ENCODE measurements at regions not wholly inside any gene's neighbourhood (a gene's known extent, or its start where the extent isn't known, plus 50 kb on each side); places are given as distances from the start of the nearest gene placed in this dataset.

DNA sequence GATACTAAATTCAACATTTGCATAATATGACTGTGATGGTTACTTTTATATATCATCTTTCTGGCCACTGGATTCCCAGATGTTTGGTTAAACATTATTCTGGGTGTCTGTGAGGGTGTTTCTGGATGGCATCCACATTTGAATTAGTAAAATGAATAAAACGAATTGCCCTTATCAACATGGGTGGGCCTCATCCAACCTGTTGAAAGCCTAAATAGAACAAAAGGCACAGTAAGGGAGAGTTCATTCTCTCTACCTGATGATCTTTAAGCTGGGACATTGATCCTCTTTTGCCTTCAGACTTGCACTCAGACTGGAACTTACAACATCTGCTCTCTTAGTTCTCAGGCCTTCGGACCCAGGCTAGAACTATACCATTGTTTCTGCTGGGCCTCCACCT, 57.6 kb downstream of the CD24 start:
- H3K79me2 ChIP-seq (ENCODE audit: insufficient read depth, low read length), result no peaks in the 10 kb centered on the region
- H3K23ac ChIP-seq (ENCODE audit: insufficient read length, low read depth, low read length), result no peak overlapping the region
- H4K20me1 ChIP-seq (ENCODE audit: control insufficient read depth, insufficient read depth, insufficient read length), result no peaks in the 10 kb centered on the region
- no peak overlapping the region for H2BK5ac ChIP-seq (ENCODE audit: insufficient read length, low read length)
- Mint-ChIP-seq H3K4me1 (peaks cover 4 to 7% of the 10 kb centered on the region in 2 experiments), H3K36me3 (ENCODE audit: insufficient read depth in 1 of 3, low read depth in 3 of 3) (peaks cover 1 to 11% (median 2%) of the 10 kb centered on the region in 3 experiments; a peak in 4 of 7 replicates), H3K27ac (no peak overlapping the region), H3K4me3 (no peak overlapping the region), H3K27me3 (ENCODE audit: low read depth) (no peaks in the 10 kb centered on the region), H3K9me3 (peaks cover 11 to 15% of the 10 kb centered on the region in 2 experiments)
- H3K4me2 ChIP-seq (ENCODE audit: insufficient read depth, insufficient read length, low read length), result no peak overlapping the region
- no peak overlapping the region for H2BK20ac ChIP-seq (ENCODE audit: low read depth, low read length, poor library complexity, severe bottlenecking)
- H3K23me2 ChIP-seq (ENCODE audit: insufficient read length, low read depth, low read length, poor library complexity, severe bottlenecking), result no peaks in the 10 kb centered on the region
- H4K5ac ChIP-seq (ENCODE audit: insufficient read length, low read depth, low read length), result no peak overlapping the region
- H2BK12ac ChIP-seq (ENCODE audit: insufficient read length, low read depth, low read length), result no peak overlapping the region
- H3K14ac ChIP-seq (ENCODE audit: insufficient read depth, low read length), result no peak overlapping the region
- H3K79me1 ChIP-seq (ENCODE audit: insufficient read depth, low read depth, low read length, poor library complexity, severe bottlenecking), result no peaks in the 10 kb centered on the region
- no peak overlapping the region for H4K91ac ChIP-seq (ENCODE audit: insufficient read length, low read depth, low read length)
- no peaks in the 10 kb centered on the region for H3K4me1 ChIP-seq (ENCODE audit: insufficient read depth, low read length)
- DNase-seq, result no peak
- no CpG with 5 or more reads among the region's 2 CpGs for WGBS (ENCODE audit: extremely low coverage, insufficient read length, low lambda C conversion rate)
- no peak overlapping the region for H2AK5ac ChIP-seq (ENCODE audit: insufficient read length, low read length)
- no peak overlapping the region for H3K18ac ChIP-seq (ENCODE audit: insufficient read length, low read depth, low read length)
- no peak overlapping the region for H2BK15ac ChIP-seq (ENCODE audit: low read depth, low read length)
- no peak overlapping the region for H3T11ph ChIP-seq (ENCODE audit: low read length)
- TF ChIP-seq CTCF (conservative IDR thresholded peaks at IDR 0.05), result no peak
- H3K4ac ChIP-seq (ENCODE audit: low read depth, low read length), result no peak overlapping the region
- H3K9ac ChIP-seq (ENCODE audit: extremely low read depth, insufficient read length, low read length), result no peak overlapping the region
- no peak overlapping the region for H2BK120ac ChIP-seq (ENCODE audit: low read depth, low read length, poor library complexity, severe bottlenecking)
- H3K27me3 ChIP-seq (ENCODE audit: insufficient read depth, low read length), result no peaks in the 10 kb centered on the region
- H4K8ac ChIP-seq (replicated peaks; ENCODE audit: insufficient read length, low read depth, low read length), result no peak overlapping the region
- no peak overlapping the region for H3K27ac ChIP-seq (ENCODE audit: insufficient read length, low read depth, low read length)
- H3K9me3 ChIP-seq (ENCODE audit: control insufficient read depth, low read depth, low read length), result no peaks in the 10 kb centered on the region
- no peak overlapping the region for H3K56ac ChIP-seq (ENCODE audit: insufficient read length, low read depth, low read length)
- no peak overlapping the region for H2AFZ ChIP-seq (ENCODE audit: low read length)

Data from H9 (cell line).